Activated naive CD4-positive, alpha-beta T cell treated with anti-CD3 and anti-CD28 coated beads for 36 hours (primary cell): ENCODE measurements at regions not wholly inside any gene's neighbourhood (a gene's known extent, or its start where the extent isn't known, plus 50 kb on each side); places are given as distances from the start of the nearest gene placed in this dataset.
"Not testable (repeated sequence)": the region's sequence is repeated elsewhere in the genome, so short reads cannot be mapped to it uniquely, and the experiment has no call there.

Source experiments
- CTCF ChIA-PET: fragments of 350-600 bp; sonication (Branson Sonifier 250); formaldehyde crosslinking; loops from one replicate; lab custom pipeline; 2021; ENCODE audit warnings: antibody characterized with exemption; lab: Charles Lee
- DNase-seq: peaks from one replicate; pipeline ENCODE4 v3.0.0-alpha.2; 2020
- H3K27ac Mint-ChIP-seq: one replicate; pipeline ENCODE4 v1.8.0; 2021; ENCODE audit warnings: mild to moderate bottlenecking, mixed read lengths
- H3K27me3 Mint-ChIP-seq: one replicate; pipeline ENCODE4 v1.8.0; 2021; ENCODE audit warnings: low read depth, mixed read lengths
- H3K36me3 Mint-ChIP-seq: one replicate; pipeline ENCODE4 v1.8.0; 2021; ENCODE audit warnings: low read depth, mixed read lengths
- H3K4me1 Mint-ChIP-seq: one replicate; pipeline ENCODE4 v1.8.0; 2021; ENCODE audit warnings: low read depth, mixed read lengths
- H3K4me3 Mint-ChIP-seq: one replicate; pipeline ENCODE4 v1.8.0; 2021; ENCODE audit warnings: mild to moderate bottlenecking, moderate library complexity, mixed read lengths
- H3K9me3 Mint-ChIP-seq: one replicate; pipeline ENCODE4 v1.8.0; 2021; ENCODE audit warnings: mixed read lengths
- intact Hi-C: fragments of 100-400 bp; cut with micrococcal nuclease; formaldehyde crosslinking; loops from one replicate; pipeline ENCODE4 v1.15.1; 2023

DNA sequence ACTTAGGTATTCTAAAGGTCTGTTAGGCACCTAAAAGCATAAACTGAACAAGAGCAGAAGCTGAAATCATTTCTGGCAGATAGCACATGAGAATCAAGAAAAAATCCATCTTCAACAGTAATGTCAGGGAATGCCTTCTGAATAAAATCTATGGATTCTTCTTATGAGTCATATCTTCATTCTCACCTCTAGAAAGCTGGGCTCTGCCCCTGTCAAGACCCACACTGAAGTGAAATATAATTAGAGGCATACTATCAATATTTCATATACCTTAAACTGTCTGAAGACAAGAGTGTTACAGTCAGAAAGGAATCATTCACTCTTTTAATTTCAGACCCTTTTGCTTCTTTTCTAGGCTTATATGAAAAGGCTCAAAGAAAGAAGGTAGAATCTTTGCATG, 485.8 kb upstream of the PTCHD4 start:
- intact Hi-C loops: no loop called here
- H3K9me3 Mint-ChIP-seq: peaks cover 10% of the 10 kb centered on the region
- CTCF ChIA-PET: interaction anchor here (1.5 kb wide), 1 partner anchor 16 kb away, joined by 3 read pairs; no protein-coding TSS in a partner anchor
- H3K36me3 Mint-ChIP-seq: no peaks in the 10 kb centered on the region
- no peak overlapping the region for H3K27ac Mint-ChIP-seq
- H3K4me1 Mint-ChIP-seq: no peaks in the 10 kb centered on the region
- no peak overlapping the region for H3K4me3 Mint-ChIP-seq
- H3K27me3 Mint-ChIP-seq: no peaks in the 10 kb centered on the region
- no peak for DNase-seq

DNA sequence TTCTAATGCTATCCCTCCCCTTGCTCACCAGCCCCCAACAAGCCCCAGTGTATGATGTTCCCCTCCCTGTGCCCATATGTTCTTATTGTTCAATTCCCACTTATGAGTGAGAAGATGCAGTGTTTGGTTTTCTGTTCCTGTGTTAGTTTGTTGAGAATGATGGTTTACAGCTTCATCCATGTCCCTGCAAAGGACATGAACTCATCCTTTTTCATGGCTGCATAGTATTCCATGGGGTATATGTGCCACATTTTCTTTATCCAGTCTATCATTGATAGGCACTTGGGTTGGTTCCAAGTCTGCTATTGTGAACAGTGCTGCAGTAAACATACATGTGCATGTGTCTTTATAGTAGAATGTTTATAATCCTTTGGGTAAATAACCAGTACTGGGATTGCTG, 480.2 kb upstream of the PTCHD4 start:
- H3K9me3 Mint-ChIP-seq: peaks cover 16% of the 10 kb centered on the region

DNA sequence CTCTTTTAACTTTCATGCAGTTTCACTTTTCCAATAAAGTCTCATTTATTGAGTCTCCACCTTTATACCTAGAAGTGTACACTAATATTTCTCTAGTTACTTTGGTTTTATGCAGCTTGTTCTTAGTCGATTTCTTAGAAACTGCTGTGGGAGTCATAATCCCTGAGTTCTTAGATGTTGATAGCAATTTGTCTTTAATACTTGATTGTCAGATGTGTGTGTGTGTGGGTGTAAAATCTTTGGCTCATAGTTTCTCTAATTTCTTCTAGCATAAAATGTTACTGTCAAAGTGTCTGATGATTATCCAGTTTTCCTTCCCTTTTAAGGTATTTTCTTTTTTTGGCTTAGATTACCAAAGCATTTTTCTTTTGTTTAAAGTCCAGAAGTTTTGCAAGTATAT, 473.8 kb upstream of the PTCHD4 start:
- H3K4me1 Mint-ChIP-seq: no peaks in the 10 kb centered on the region
- H3K27me3 Mint-ChIP-seq: no peaks in the 10 kb centered on the region
- intact Hi-C loops: no loop called here
- H3K36me3 Mint-ChIP-seq: no peaks in the 10 kb centered on the region
- no peak overlapping the region for H3K4me3 Mint-ChIP-seq
- no peak overlapping the region for H3K27ac Mint-ChIP-seq
- CTCF ChIA-PET: no interaction called here
- no peak for DNase-seq
- no peaks in the 10 kb centered on the region for H3K9me3 Mint-ChIP-seq

More for the DNA sequence above, 480.2 kb upstream of the PTCHD4 start:
- H3K4me1 Mint-ChIP-seq, intact Hi-C loops, H3K27ac Mint-ChIP-seq, H3K36me3 Mint-ChIP-seq, H3K27me3 Mint-ChIP-seq, DNase-seq, H3K4me3 Mint-ChIP-seq, CTCF ChIA-PET: not testable (repeated sequence)

DNA sequence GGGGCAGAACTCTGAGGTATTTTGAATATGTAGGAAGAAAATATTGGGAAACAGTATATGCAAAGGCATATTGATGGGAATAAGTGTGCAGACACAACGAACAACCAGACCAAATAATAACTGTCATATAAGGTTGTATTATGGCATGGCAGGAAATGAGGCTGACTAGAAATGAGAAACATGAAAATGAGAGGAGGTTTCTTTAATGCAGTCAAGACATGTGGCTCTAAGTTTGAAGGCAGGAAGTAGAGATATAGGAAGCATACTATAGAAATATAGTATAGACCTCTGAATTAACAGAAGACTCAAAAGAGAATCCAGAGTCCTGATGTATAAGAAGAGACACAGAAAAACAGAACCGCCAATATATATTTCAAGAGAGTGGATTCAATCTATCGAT, 459.7 kb upstream of the PTCHD4 start:
- Mint-ChIP-seq H3K9me3 (no peaks in the 10 kb centered on the region), H3K27ac (no peak overlapping the region), H3K27me3 (no peaks in the 10 kb centered on the region), H3K4me1 (no peaks in the 10 kb centered on the region), H3K36me3 (no peaks in the 10 kb centered on the region), H3K4me3 (no peak overlapping the region)
- CTCF ChIA-PET: no interaction called here
- DNase-seq: no peak
- intact Hi-C loops: no loop called here

DNA sequence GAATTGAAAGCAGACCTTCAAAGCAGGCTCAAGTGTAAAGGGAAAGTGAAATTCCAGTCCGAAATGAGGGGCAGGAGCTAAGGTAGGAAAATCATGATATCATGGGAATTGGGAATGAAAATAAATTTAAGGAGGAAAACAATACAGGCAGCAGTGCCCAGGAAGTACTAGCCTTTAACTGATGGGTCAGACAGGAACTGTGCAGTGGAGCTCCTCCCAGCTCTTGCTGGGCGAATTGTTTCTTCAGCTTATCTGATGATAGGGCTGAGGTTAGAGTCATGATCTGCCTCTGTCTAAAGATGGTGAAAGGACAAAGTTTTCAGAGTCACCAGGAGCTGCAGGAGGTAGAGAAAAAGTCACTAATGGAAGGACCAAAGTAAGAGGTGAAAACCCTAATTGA, 457.9 kb upstream of the PTCHD4 start:
- Mint-ChIP-seq H3K36me3 (no peaks in the 10 kb centered on the region), H3K27me3 (no peaks in the 10 kb centered on the region), H3K4me1 (no peaks in the 10 kb centered on the region), H3K9me3 (no peaks in the 10 kb centered on the region), H3K4me3 (no peak overlapping the region), H3K27ac (no peak overlapping the region)
- no peak for DNase-seq
- intact Hi-C loops: no loop called here
- CTCF ChIA-PET: no interaction called here

DNA sequence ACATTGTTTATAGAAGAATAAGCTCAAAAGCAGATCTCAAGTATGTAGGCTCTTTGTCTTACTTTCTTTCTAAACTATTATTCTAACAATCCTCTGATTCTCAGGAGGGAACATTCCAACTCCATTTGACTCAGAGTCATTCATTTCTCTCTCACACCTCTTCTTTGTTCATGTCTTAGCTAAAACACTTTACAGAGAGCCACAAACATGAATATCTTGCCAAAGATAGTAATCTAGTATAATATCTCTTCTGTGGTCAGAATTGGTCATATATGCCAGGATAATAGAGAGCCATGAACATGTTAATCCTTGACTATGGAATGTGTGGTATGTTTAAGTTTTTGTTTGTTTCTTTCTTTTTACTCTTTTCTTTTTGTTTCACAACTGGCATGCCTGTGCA, 456.0 kb upstream of the PTCHD4 start:
- CTCF ChIA-PET: no interaction called here
- H3K9me3 Mint-ChIP-seq: no peaks in the 10 kb centered on the region
- intact Hi-C loops: no loop called here
- no peaks in the 10 kb centered on the region for H3K4me1 Mint-ChIP-seq
- no peak for DNase-seq
- no peak overlapping the region for H3K27ac Mint-ChIP-seq
- H3K27me3 Mint-ChIP-seq: no peaks in the 10 kb centered on the region
- H3K36me3 Mint-ChIP-seq: no peaks in the 10 kb centered on the region
- H3K4me3 Mint-ChIP-seq: no peak overlapping the region

DNA sequence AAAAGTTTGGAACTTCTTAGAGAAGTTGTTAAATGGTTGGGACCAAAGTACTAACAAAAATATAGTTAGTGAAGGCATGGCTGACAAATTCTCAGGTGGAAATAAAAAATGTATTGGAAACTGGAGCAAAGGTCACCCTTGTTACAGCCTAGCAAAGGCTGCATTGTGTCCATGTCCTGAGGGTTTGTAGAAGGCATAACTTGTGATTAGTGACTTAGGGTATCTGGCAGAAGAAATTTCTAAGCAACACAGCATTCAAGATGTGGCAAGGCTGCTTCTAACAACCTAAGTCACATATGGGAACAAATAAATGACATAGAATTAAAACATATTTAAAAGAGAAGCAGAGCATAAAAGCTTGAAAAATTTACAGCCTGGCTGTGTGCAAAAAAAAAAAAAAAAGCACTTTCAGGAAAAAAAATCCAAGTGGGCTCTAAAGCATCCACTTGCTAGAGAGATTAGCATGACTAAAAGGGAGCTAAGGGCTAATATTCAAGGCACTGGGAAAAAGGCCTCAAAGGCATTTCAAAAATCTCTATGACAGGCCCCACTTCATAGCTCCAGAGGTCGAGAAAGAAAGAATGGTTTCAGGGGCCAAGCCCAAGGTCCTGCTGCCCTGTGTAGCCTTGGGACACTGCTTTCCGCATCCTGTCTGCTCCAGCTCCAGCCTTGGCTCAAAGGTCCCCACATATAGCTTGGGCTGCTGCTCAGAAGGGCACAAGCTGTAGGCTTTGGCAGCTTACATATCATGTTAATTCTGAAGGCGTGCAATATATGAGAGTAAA, 453.2 kb upstream of the PTCHD4 start:
- no peaks in the 10 kb centered on the region for H3K4me1 Mint-ChIP-seq
- intact Hi-C loops: no loop called here
- H3K27me3 Mint-ChIP-seq: no peaks in the 10 kb centered on the region
- CTCF ChIA-PET: interaction anchor here (0.6 kb wide), 1 partner anchor 101 kb away, joined by 3 read pairs; no protein-coding TSS in a partner anchor
- H3K27ac Mint-ChIP-seq: no peak overlapping the region
- DNase-seq: no peak
- no peak overlapping the region for H3K4me3 Mint-ChIP-seq
- no peaks in the 10 kb centered on the region for H3K36me3 Mint-ChIP-seq
- H3K9me3 Mint-ChIP-seq: no peaks in the 10 kb centered on the region

DNA sequence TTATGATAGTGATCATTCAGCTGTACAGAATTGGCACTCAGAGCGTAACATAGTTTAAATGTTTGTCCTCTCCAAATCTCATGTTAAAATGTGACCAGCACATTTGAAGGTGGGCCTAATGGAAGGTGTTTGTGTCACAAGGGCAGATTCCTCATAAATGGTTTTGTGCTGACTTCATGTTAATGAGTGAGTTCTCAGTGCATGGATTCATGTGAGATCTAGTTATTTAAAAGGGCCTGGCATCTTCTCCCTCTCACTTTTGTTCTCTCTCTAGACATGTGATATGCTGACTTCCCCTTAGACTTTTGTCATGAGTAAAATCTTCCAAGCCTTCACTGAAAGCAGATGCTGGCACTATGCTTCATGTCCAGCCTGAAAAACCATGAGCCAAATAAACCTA, 452.4 kb upstream of the PTCHD4 start:
- CTCF ChIA-PET: no interaction called here
- H3K27me3 Mint-ChIP-seq: no peaks in the 10 kb centered on the region
- H3K36me3 Mint-ChIP-seq: no peaks in the 10 kb centered on the region
- H3K27ac Mint-ChIP-seq: no peak overlapping the region
- no peak for DNase-seq
- intact Hi-C loops: no loop called here
- H3K4me1 Mint-ChIP-seq: no peaks in the 10 kb centered on the region
- no peak overlapping the region for H3K4me3 Mint-ChIP-seq
- no peaks in the 10 kb centered on the region for H3K9me3 Mint-ChIP-seq

DNA sequence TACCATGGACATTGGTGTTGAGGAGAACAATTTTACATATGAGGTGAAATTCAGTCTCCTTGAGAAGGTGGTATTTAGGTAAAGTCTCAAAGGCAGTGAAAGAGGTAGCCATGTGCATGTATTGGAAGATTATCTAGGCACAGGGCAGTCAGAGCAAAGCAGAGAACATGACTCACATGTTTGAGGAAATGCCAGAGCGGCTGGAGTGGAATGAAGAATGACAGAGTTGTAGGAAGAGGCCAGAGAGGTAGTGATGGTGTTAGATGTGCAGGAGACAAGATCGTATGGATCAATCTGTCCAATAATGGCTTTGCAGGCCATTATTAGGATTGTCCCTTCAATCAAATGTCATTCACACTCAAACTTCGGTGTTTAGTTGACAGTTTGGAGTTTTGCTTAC, 449.4 kb upstream of the PTCHD4 start:
- Mint-ChIP-seq H3K36me3 (no peaks in the 10 kb centered on the region), H3K27ac (no peak overlapping the region), H3K9me3 (no peaks in the 10 kb centered on the region), H3K4me3 (no peak overlapping the region), H3K4me1 (no peaks in the 10 kb centered on the region), H3K27me3 (no peaks in the 10 kb centered on the region)
- intact Hi-C loops: no loop called here
- CTCF ChIA-PET: no interaction called here
- no peak for DNase-seq

DNA sequence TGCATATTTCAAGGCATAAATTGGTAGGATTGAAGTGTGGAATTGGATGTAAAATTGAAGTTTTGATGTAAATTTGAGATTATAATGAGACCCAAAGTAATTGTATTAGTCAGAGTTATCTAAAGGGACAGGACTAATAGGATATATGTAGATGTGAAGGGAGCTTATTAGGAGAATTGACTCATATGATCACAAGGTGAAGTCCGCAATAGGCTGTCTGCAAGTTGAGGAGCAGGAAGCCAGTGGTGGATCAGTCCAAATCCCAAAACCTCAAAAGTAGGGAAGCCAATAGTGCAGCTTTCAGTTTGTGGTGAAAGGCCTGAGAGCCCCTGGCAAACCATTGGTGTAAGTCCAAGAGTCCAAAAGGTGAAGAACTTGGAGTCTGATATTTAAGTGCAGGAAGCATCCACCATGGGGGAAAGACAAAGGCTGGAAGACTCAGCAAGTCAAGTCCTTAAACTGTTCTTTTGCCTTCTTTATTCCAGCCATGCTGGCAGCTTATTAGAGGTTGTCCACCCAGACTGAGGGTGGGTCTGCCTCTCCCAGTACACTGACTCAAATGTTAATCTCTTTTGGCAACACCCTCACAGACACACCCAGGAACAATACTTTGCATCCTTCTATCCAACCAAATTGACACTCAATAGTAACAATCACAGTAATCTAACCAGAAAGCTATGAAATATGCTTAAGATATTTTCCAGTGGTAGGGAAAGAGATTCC, 442.6 kb upstream of the PTCHD4 start:
- H3K27me3 Mint-ChIP-seq: no peaks in the 10 kb centered on the region
- no peak overlapping the region for H3K27ac Mint-ChIP-seq
- DNase-seq: no peak
- H3K4me3 Mint-ChIP-seq: no peak overlapping the region
- no peaks in the 10 kb centered on the region for H3K4me1 Mint-ChIP-seq
- peaks cover 2% of the 10 kb centered on the region for H3K9me3 Mint-ChIP-seq
- H3K36me3 Mint-ChIP-seq: no peaks in the 10 kb centered on the region
- intact Hi-C loops: no loop called here
- CTCF ChIA-PET: no interaction called here

DNA sequence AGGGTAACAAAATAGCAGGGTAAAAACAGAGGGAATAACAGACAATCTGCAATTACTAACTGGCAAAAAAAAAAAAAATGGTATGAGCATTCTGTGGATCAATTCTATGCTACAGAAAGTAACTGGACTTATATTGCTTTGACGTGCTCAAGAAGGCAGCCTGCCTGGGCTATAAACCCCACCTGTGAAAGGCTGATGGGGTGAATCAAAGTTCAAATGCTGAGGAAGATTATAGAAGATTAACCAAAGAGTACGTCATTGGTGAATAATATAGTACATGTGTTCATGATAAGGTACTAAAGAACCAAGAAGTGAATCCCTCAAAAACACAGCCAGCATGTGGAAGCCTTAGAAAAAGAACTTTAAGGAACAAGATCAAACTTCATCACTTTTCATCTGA, 441.9 kb upstream of the PTCHD4 start:
- intact Hi-C loops: no loop called here
- no peak overlapping the region for H3K4me3 Mint-ChIP-seq

DNA sequence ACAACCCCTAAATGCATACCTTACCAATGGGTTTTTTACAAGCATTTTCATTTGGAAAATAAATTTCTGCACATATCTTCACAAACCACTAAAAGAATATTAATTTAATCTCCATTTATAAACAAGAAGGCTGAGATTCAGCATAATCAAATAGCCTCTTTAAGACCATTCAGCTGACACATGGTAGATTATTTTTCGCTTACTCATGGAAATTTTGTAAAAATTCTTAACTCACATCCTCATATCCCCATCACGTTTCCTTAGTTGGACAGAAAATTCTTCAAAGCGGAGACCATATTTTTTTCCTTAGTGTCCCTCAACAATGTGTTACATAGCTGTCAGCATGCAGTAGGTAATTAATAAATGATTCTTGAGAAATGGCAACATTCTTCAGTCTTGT, 439.6 kb upstream of the PTCHD4 start:
- Mint-ChIP-seq H3K27me3 (no peaks in the 10 kb centered on the region), H3K36me3 (no peaks in the 10 kb centered on the region), H3K4me1 (no peaks in the 10 kb centered on the region), H3K9me3 (peaks cover 2% of the 10 kb centered on the region), H3K27ac (no peak overlapping the region), H3K4me3 (no peak overlapping the region)
- CTCF ChIA-PET: no interaction called here
- intact Hi-C loops: no loop called here
- DNase-seq: no peak

More for the DNA sequence above, 441.9 kb upstream of the PTCHD4 start:
- CTCF ChIA-PET: no interaction called here
- no peaks in the 10 kb centered on the region for H3K27me3 Mint-ChIP-seq
- peaks cover 2% of the 10 kb centered on the region for H3K9me3 Mint-ChIP-seq
- no peak for DNase-seq
- H3K27ac Mint-ChIP-seq: no peak overlapping the region
- no peaks in the 10 kb centered on the region for H3K36me3 Mint-ChIP-seq
- no peaks in the 10 kb centered on the region for H3K4me1 Mint-ChIP-seq

DNA sequence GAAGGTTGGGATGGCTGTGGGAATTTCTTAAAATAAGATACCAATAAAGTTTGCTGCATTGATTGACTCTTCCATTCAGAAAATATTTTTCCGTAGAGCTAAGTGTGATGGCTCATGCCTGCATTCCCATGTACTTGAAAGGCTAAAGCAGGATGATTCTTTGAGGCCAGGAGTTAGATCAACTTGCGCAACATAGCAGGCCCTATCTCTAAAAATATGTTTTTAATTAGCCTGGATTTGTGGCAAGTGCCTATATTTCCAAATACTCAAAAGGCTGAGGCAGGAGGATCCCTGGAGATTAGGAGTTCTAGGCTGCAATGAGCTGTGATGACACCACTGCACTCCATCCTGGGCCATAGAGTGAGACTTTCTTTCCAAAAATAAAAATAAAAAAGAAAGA, 431.2 kb upstream of the PTCHD4 start:
- Mint-ChIP-seq H3K9me3 (peaks cover 9% of the 10 kb centered on the region), H3K27ac (no peak overlapping the region), H3K4me1 (no peaks in the 10 kb centered on the region), H3K27me3 (no peaks in the 10 kb centered on the region), H3K36me3 (no peaks in the 10 kb centered on the region), H3K4me3 (no peak overlapping the region)
- intact Hi-C loops: no loop called here
- CTCF ChIA-PET: no interaction called here
- no peak for DNase-seq
